Right renal pelvis (tissue), 4 donors: ENCODE measurements at regions not wholly inside any gene's neighbourhood (a gene's known extent, or its start where the extent isn't known, plus 50 kb on each side); places are given as distances from the start of the nearest gene placed in this dataset.

Experiments
- DNase-seq, 4 donors: peaks; one replicate each; pipeline ENCODE4 v3.0.0-alpha.2; 2013; ENCODE audit warnings: low read depth in 4 of 4, low spot score in 3 of 4, missing footprints in 1 of 4

DNA sequence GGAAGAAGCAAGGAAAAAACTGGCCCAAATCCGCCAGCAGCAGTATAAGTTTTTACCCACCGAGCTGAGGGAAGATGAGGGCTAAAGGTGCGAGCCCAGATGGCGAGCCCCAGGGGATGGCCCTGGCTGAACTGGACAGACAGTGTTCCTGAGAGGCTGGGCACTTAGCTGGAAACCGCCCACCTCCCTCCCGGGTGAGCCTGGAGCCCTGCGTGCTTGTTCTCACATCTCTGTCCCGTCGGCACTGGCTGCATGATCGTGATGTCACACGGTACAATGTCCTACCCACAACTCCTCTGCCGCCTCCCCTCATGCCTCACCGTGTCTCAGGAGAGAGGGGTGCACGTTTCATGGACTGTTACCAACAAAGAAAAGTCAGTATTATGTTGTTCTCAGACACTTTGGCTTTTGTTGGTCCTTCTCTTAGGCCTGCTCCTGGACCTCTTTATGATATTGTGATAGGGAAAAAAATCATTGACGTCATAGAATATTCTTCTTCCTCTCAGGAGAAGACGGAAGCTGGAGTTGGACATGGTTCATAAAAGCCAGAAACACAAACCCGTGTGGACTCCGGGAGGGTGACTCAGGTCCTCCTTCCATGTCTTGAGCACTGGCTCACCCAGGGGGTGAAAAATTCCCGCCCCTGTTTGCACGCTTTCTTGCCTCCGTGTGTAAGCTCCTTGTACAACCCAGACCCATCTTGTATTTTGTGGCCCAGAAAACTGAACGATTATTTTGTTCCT, 201.8 kb upstream of the TPM1 start:
- DNase-seq = no peak

DNA sequence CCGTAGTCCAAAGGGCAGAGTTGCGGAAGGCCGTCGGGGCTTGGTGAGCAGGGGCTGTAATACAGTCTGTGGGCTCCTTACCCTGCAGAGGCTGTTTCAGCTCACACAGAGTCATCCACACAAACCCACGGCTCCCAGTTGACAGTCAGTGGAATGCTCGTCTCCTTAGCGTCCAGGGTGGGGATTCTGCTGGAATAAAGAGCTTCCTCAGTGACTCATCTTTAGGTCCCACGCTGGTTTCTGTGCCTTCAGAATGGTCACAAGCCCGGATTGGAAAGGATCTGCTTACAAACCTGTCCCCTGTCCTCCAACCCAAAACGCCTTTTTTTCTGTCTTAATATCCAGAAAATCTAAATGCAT, 201.3 kb upstream of the TPM1 start:
- DNase-seq = no peak

DNA sequence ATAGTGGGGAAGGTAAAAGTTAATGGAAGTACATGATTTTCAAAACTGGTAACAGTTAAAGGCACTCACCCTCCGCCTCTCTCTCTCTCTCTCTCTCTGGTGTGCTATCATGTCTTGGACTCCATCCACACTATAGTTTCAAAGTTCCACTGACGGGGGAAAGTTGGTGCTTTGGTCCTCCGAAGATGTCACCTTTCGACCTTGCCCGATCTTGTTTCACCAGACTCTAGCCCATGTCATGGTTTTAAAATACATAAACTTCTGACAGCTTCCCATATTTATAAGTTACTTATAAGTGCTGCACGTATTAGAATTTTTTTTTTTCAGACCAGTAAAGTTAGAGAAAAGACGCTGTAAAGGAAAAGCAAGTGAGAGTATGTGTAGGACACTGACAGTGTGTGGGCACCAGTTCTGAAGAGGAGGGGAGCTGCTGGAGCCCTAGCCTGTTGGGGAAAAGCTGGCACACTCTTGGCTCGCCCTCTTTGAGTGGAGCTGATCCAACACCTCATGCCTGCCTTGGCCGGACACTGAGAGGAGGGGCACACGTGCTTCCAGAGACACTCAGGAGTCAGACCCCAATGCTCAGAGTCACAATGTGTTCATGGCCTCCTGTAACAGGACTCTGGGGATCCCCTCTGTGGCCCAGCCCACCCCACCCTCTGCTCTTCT, 200.5 kb upstream of the TPM1 start:
- DNase-seq = no peak

DNA sequence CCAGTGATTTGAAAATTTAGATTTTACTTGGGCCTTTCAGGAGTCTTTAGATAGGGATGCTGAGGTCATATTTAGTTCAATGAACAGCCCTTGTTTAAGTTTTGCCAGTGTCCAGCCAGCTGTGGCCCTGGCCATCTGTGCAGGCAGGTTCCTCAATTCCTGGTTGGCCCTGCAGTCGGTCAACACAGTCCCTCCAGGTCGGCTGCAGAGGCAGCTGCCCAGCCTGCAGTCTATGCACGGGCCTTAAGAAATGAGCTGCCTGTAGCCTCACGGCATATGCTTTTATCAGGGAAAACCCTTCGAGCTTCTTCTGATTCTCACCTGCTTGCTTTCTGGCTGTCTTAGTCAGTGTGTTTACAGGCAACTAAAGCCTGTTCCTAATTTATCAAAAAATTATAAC, 199.2 kb upstream of the TPM1 start:
- DNase-seq = no peak

GRCh38 chr15:62844564-62845240, 197.8 kb upstream of the TPM1 start:
- DNase-seq = no peak

DNA sequence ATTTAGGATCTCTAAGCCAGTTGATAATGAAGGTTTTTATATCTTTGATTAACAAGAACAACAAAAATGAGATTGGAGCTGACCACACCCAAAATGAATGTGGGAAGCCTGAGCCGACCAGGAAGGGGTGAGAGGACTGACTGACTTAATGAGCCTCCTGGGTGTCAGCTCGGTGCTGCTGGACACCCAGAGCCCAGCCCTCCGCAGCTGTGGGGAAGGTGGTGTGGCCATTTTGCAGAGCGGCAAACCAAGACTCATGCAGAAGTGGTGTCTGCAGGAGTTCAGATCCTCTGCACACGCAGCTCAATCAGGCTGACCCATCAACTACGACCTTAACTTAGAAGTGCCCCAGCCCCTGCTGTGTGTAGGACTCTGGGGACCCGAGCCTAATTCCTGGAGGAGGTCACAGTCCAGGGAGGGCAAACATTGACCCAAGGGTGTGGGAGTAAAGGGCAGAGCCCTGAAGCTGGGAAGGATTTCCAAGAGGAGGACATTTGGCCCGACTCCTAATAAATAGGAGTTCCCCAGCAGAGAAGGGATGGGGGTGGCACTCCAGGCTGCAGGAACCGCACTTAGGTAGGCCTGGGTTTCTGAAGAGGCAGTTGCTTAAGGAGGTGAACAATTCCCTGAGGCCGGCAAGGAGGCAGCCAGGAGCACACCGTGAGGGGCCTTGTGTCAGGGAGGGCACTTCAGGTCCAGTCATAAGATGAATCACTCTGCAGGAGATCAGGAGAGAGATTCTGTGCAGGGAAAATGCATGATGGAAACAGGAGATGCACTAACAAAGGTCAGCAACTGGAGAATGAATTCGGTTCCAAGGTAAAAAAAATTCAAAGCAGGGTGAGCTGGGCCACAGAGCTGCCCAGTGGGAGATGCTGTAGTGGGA, 197.1 kb upstream of the TPM1 start:
- DNase-seq = no peak

- DNase-seq = no peak
Observed at GRCh38 chr15:62846131-62846804, 196.3 kb upstream of the TPM1 start.

DNA sequence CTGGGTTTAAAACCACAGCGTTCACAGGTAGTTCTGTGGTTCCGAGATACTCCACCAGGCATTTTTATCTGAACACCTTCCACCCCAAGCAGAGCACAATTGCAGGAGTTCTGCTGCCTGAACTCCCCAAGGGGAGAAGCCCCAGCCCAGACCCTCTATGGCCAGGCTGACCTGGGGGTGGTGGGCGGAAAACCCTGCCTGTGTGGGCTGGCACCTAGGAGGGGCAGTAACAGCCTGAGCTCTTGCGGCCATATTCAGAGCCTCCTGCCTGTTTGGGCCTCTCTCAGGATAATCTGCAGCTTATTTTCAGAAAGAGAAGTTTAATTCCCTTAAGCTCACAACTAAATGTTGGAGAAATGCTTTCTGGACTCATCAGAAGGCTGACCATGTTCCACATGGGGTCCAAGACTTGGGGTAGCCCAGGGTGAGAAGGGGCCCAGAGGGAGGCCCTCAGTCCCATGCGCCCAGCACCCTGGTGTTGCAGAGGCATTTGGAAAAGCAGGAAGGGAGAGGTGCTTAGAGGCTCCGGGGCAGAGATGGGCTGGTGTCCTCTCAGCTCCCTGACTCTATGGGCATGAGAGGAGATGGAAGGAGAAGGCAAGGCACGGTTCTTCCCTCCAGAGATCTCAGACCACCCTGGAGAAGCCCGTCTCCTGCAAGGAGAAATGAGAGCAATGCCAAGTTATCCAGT, 195.6 kb upstream of the TPM1 start:
- DNase-seq = no peak

- DNase-seq = no peak
Observed at GRCh38 chr15:62847900-62848489, 194.6 kb upstream of the TPM1 start.

- no peak for DNase-seq
Observed at GRCh38 chr15:62848632-62849050, 193.9 kb upstream of the TPM1 start.

DNA sequence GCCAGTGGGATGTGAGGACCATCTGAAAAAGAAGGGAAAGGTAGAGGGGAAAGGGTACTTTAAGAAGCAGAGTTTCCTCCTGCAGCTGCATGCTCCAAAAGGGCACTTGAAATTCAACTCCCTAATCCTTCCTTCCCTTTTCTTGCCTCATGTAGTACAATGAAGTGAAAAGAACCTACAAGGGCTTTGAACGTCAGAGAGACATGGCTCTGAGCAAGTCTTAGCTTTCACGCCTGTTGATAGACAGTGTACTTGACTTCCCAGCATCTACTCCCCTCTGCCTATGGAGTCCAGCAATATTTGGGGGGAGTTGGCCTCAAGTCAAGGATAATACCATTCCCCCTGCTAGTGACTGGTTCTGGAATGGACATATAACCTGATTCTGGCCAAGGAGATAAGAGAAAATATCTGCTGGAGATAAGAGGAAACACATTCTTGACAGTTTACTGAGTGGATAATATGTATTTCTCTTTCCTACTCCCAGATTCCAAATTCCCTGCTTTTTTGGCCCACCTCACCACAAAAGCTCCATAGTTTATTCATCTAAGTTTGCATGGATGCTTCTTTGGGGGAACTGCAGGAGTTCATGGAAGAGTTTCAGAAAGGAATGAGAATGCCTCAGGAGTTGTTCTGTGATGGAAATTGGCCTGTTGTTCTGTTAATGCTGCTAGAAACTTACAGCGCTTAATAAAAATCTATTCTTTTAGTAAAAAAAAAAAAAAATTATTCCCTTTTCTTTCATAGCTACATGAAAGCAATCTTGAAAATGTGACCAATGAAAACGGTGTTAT, 193.0 kb upstream of the TPM1 start:
- DNase-seq = no peak

DNA sequence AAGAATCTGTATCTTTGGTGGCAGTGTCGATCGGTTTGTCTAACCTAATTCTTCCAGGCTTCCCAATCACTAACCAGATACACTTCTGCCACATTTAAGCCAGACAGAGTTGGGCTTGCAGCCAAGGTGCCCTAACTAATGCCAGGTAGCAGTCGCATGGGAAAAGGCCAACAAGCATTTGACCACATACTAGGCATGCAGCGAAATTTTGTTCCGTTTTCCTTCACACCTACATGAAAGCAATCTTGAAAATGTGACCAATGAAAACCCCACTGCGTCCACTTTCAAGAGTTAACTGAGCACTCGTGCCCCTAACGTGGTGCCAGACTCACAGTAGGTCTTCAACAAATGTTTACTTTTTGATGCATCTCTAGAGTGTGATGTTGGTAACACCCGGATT, 192.2 kb upstream of the TPM1 start:
- DNase-seq = no peak

DNA sequence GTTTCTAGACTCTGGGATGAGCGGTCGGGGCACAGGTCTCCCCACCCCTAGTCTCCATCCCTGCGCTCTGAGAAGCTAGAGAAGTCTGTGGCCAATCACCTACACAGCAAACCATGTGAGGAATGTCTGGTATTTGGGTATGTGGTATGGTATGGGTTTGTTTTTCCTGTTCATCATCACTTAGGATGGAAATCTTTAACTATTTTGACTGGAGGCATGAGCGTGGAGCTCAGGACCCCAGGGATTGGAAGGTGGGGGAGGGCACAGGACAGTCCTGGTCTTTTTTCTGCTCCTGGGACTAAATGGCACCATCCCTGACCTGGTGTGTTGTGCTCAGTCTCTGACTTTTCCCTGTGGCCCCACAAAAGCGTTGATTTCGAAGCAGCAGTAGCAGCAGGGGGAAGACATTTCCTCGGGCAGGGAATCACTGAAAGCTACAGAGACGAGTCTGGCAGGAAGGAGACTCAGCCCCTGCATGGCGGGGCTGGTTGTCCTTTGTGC, 191.7 kb upstream of the TPM1 start:
- DNase-seq = no peak

DNA sequence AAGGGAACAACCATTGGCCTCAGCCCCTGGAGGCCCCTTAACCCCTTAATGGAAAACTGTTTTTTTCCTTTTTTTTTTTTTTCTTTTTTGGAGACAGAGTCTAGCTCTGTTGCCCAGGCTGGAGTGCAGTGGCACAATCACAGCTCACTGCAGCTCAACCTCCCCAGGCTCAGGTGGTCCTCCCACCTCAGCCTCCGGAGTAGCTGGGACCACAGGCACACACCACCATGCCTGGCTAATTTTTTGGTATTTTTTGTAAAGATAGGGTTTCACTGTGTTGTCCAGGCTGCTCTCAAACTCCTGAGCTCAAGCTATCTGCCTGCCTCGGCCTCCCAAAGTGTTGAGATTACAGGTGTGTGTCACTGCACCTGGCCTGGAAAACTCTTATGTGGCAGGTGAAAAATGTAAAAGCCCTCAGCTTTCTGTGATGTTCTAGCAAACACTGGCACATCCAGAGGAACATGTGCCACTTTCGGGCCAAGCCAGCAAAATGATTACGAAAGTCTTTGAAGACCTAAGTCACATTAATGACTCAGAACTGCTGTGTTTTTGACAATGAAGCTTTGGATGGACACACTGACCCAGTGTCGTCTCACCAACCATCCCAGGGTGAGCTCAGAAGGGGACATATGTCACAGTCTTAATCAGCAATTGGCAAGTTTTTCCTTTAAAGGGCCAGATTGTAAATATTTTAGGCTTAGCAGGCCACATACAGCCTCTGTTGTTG, 189.3 kb upstream of the TPM1 start:
- no peak for DNase-seq

- no peak for DNase-seq
Observed at GRCh38 chr15:62853841-62854225, 188.7 kb upstream of the TPM1 start.

- no peak for DNase-seq
Observed at GRCh38 chr15:62854420-62855084, 188.0 kb upstream of the TPM1 start.

- DNase-seq = no peak
Observed at GRCh38 chr15:62855085-62855476, 187.5 kb upstream of the TPM1 start.
